Transverse colon (tissue), 4 donors: ENCODE measurements at regions not wholly inside any gene's neighbourhood (a gene's known extent, or its start where the extent isn't known, plus 50 kb on each side); places are given as distances from the start of the nearest gene placed in this dataset.

Experiments used
- EP300 ChIP-seq: sonication (generic); formaldehyde crosslinking; IDR thresholded peaks from one replicate; pipeline ENCODE4 v1.6.1; 2017; ENCODE audit warnings: antibody characterized with exemption, low read depth
- POLR2A ChIP-seq: fragments of 450-650 bp; IDR thresholded peaks from one replicate; pipeline ENCODE4 v1.6.1; 2016; ENCODE audit warnings: antibody characterized with exemption, mild to moderate bottlenecking, moderate library complexity
- POLR2AphosphoS5 ChIP-seq, 3 donors: sonication (generic); formaldehyde crosslinking; IDR thresholded peaks; one replicate each; pipeline ENCODE4 v1.6.1; 2016; ENCODE audit warnings: antibody characterized with exemption in 3 of 3
- TF ChIP-seq, protein P1 (sequence below), 5 experiments: fragments of 200-600 bp in 3 of 5; fragments of 450-650 bp in 2 of 5; sonication (generic) in 3 of 5; IDR thresholded peaks; 1 replicate in 2 of 5; 2 replicates in 3 of 5; pipeline ENCODE4 v1.5.1; 2016 to 2017; ENCODE audit warnings: antibody characterized with exemption in 5 of 5, inconsistent platforms in 3 of 5, mild to moderate bottlenecking in 2 of 5, moderate library complexity in 1 of 5

DNA sequence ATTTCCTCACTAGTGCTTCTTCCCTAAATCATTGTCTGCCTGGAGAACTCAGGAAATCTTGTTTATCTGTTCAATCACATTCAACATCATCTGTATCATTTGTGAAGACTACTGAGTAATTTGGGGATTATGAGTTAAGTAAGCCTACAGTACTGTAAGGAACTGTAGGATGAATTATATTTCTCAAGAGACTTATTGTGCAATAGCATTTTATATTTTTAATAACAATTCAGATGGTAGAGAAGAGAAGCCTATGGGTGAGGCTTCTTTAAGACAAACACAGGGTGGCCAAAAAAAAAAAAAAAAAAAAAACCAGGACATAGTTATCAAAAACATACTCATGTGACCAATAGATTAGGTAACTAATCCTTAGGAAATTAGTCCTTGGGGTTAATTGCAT is 282.7 kb downstream of the FAM181B start:
- TF ChIP-seq POLR2A = no peak
- TF ChIP-seq, protein P1, sequence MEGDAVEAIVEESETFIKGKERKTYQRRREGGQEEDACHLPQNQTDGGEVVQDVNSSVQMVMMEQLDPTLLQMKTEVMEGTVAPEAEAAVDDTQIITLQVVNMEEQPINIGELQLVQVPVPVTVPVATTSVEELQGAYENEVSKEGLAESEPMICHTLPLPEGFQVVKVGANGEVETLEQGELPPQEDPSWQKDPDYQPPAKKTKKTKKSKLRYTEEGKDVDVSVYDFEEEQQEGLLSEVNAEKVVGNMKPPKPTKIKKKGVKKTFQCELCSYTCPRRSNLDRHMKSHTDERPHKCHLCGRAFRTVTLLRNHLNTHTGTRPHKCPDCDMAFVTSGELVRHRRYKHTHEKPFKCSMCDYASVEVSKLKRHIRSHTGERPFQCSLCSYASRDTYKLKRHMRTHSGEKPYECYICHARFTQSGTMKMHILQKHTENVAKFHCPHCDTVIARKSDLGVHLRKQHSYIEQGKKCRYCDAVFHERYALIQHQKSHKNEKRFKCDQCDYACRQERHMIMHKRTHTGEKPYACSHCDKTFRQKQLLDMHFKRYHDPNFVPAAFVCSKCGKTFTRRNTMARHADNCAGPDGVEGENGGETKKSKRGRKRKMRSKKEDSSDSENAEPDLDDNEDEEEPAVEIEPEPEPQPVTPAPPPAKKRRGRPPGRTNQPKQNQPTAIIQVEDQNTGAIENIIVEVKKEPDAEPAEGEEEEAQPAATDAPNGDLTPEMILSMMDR (IDR thresholded peaks at IDR 0.05) = no peak
- no peak for TF ChIP-seq POLR2AphosphoS5 (IDR thresholded peaks at IDR 0.05)
- no peak for TF ChIP-seq EP300
